ENCODE measurements at regions not wholly inside any gene's neighbourhood (a gene's known extent, or its start where the extent isn't known, plus 50 kb on each side); places are given as distances from the start of the nearest gene placed in this dataset.
"Not testable (repeated sequence)": the region's sequence is repeated elsewhere in the genome, so short reads cannot be mapped to it uniquely, and the experiment has no call there.

GRCh38 chrX:143935601-143936000 is 51.7 kb downstream of the UBE2NL start:
- Mint-ChIP-seq H3K4me1 (no peaks in the 10 kb centered on the region), H3K4me3 (no peak overlapping the region), H3K27me3 (no peaks in the 10 kb centered on the region), H3K9me3 (ENCODE audit: low read depth) (no peaks in the 10 kb centered on the region), H3K27ac (no peak overlapping the region), H3K36me3 (ENCODE audit: low read depth) (no peaks in the 10 kb centered on the region)
- intact Hi-C loops (cut with DNase I, micrococcal nuclease) = no loop called here
- ATAC-seq (no peak), DNase-seq (no peak)
- CTCF ChIA-PET = no interaction called here
- POLR2A ChIA-PET = no interaction called here

GRCh38 chrX:143940119-143940518 is 56.2 kb downstream of the UBE2NL start:
- ChIA-PET POLR2A (no interaction called here), CTCF (no interaction called here)
- intact Hi-C loops (cut with DNase I, micrococcal nuclease) = no loop called here

GRCh38 chrX:143945171-143945570 is 61.3 kb downstream of the UBE2NL start:
- intact Hi-C loops (cut with DNase I, micrococcal nuclease) = no loop called here

More at GRCh38 chrX:143940119-143940518, 56.2 kb downstream of the UBE2NL start:
- H3K27me3 Mint-ChIP-seq = no peaks in the 10 kb centered on the region
- H3K9me3 Mint-ChIP-seq (ENCODE audit: low read depth) = no peaks in the 10 kb centered on the region
- no peak overlapping the region for H3K27ac Mint-ChIP-seq
- DNase-seq (no peak), ATAC-seq (no peak)
- H3K4me3 Mint-ChIP-seq = no peak overlapping the region
- no peaks in the 10 kb centered on the region for H3K4me1 Mint-ChIP-seq
- H3K36me3 Mint-ChIP-seq (ENCODE audit: low read depth) = no peaks in the 10 kb centered on the region

GRCh38 chrX:143964549-143964948 is 80.7 kb downstream of the UBE2NL start:
- Mint-ChIP-seq H3K4me1 (no peaks in the 10 kb centered on the region), H3K4me3 (no peak overlapping the region), H3K27ac (no peak overlapping the region), H3K36me3 (ENCODE audit: low read depth) (no peaks in the 10 kb centered on the region), H3K27me3 (no peaks in the 10 kb centered on the region), H3K9me3 (ENCODE audit: low read depth) (peaks cover 8% of the 10 kb centered on the region)
- no peak for ATAC-seq
- no peak for DNase-seq
- ChIA-PET POLR2A (no interaction called here), CTCF (no interaction called here)
- intact Hi-C loops (cut with DNase I, micrococcal nuclease) = no loop called here

More at GRCh38 chrX:143945171-143945570, 61.3 kb downstream of the UBE2NL start:
- Mint-ChIP-seq H3K36me3 (ENCODE audit: low read depth) (no peaks in the 10 kb centered on the region), H3K9me3 (ENCODE audit: low read depth) (peaks cover 4% of the 10 kb centered on the region), H3K27me3 (no peaks in the 10 kb centered on the region), H3K27ac (no peak overlapping the region), H3K4me1 (no peaks in the 10 kb centered on the region), H3K4me3 (no peak overlapping the region)
- POLR2A ChIA-PET = no interaction called here
- CTCF ChIA-PET = no interaction called here
- no peak for DNase-seq
- no peak for ATAC-seq

GRCh38 chrX:143988356-143988755 is 104.5 kb downstream of the UBE2NL start:
- no peaks in the 10 kb centered on the region for H3K4me1 Mint-ChIP-seq
- no peak overlapping the region for H3K4me3 Mint-ChIP-seq
- no peak for DNase-seq
- H3K27ac Mint-ChIP-seq = no peak overlapping the region
- ChIA-PET POLR2A (no interaction called here), CTCF (no interaction called here)
- ATAC-seq = no peak
- H3K27me3 Mint-ChIP-seq = no peaks in the 10 kb centered on the region
- intact Hi-C loops (cut with DNase I, micrococcal nuclease) = no loop called here
- no peaks in the 10 kb centered on the region for H3K36me3 Mint-ChIP-seq (ENCODE audit: low read depth)
- H3K9me3 Mint-ChIP-seq (ENCODE audit: low read depth) = peaks cover 2% of the 10 kb centered on the region

GRCh38 chrX:143994206-143994605 is 110.3 kb downstream of the UBE2NL start:
- CTCF ChIA-PET = no interaction called here
- Mint-ChIP-seq H3K27me3 (no peaks in the 10 kb centered on the region), H3K36me3 (ENCODE audit: low read depth) (no peaks in the 10 kb centered on the region), H3K4me3 (no peak overlapping the region), H3K4me1 (no peaks in the 10 kb centered on the region), H3K27ac (no peak overlapping the region), H3K9me3 (ENCODE audit: low read depth) (peaks cover 4% of the 10 kb centered on the region)
- intact Hi-C loops (cut with DNase I, micrococcal nuclease) = no loop called here
- DNase-seq = no peak
- POLR2A ChIA-PET = interaction anchor here (0.6 kb wide), 1 partner anchor 38 kb away, joined by 3 read pairs; no protein-coding TSS in a partner anchor
- no peak for ATAC-seq

GRCh38 chrX:143998261-143998660 is 114.4 kb downstream of the UBE2NL start:
- CTCF ChIA-PET = no interaction called here
- no peak for ATAC-seq
- no peaks in the 10 kb centered on the region for H3K4me1 Mint-ChIP-seq
- H3K4me3 Mint-ChIP-seq = no peak overlapping the region
- POLR2A ChIA-PET = no interaction called here
- peaks cover 2% of the 10 kb centered on the region for H3K9me3 Mint-ChIP-seq (ENCODE audit: low read depth)
- H3K36me3 Mint-ChIP-seq (ENCODE audit: low read depth) = no peaks in the 10 kb centered on the region
- DNase-seq = no peak
- intact Hi-C loops (cut with DNase I, micrococcal nuclease) = no loop called here
- no peaks in the 10 kb centered on the region for H3K27me3 Mint-ChIP-seq
- no peak overlapping the region for H3K27ac Mint-ChIP-seq

GRCh38 chrX:144006811-144007210 is 122.9 kb downstream of the UBE2NL start:
- ChIA-PET CTCF (no interaction called here), POLR2A (no interaction called here)
- DNase-seq (no peak), ATAC-seq (no peak)
- intact Hi-C loops (cut with DNase I, micrococcal nuclease) = no loop called here
- H3K9me3 Mint-ChIP-seq (ENCODE audit: low read depth) = peaks cover 8% of the 10 kb centered on the region
- no peak overlapping the region for H3K4me3 Mint-ChIP-seq
- no peaks in the 10 kb centered on the region for H3K36me3 Mint-ChIP-seq (ENCODE audit: low read depth)
- H3K4me1 Mint-ChIP-seq = no peaks in the 10 kb centered on the region
- H3K27me3 Mint-ChIP-seq = no peaks in the 10 kb centered on the region
- no peak overlapping the region for H3K27ac Mint-ChIP-seq

- intact Hi-C loops (cut with DNase I, micrococcal nuclease) = no loop called here
Observed at GRCh38 chrX:144040793-144041192, 156.9 kb downstream of the UBE2NL start.

GRCh38 chrX:144042271-144042670 is 158.4 kb downstream of the UBE2NL start:
- intact Hi-C loops (cut with DNase I, micrococcal nuclease) = no loop called here
- H3K36me3 Mint-ChIP-seq (ENCODE audit: low read depth) = no peaks in the 10 kb centered on the region
- no peak overlapping the region for H3K4me3 Mint-ChIP-seq
- H3K27me3 Mint-ChIP-seq = no peaks in the 10 kb centered on the region
- H3K4me1 Mint-ChIP-seq = no peaks in the 10 kb centered on the region
- DNase-seq (no peak), ATAC-seq (no peak)
- ChIA-PET CTCF (no interaction called here), POLR2A (no interaction called here)
- no peak overlapping the region for H3K27ac Mint-ChIP-seq
- no peaks in the 10 kb centered on the region for H3K9me3 Mint-ChIP-seq (ENCODE audit: low read depth)

More at GRCh38 chrX:144040793-144041192, 156.9 kb downstream of the UBE2NL start:
- H3K9me3 Mint-ChIP-seq (ENCODE audit: low read depth) = no peaks in the 10 kb centered on the region
- ChIA-PET CTCF (no interaction called here), POLR2A (no interaction called here)
- no peak overlapping the region for H3K27ac Mint-ChIP-seq
- no peaks in the 10 kb centered on the region for H3K4me1 Mint-ChIP-seq
- no peak overlapping the region for H3K4me3 Mint-ChIP-seq
- DNase-seq (no peak), ATAC-seq (no peak)
- no peaks in the 10 kb centered on the region for H3K36me3 Mint-ChIP-seq (ENCODE audit: low read depth)
- no peaks in the 10 kb centered on the region for H3K27me3 Mint-ChIP-seq

GRCh38 chrX:144075432-144075831 is 191.6 kb downstream of the UBE2NL start:
- Mint-ChIP-seq H3K27ac (no peak overlapping the region), H3K4me3 (no peak overlapping the region), H3K36me3 (ENCODE audit: low read depth) (no peaks in the 10 kb centered on the region), H3K4me1 (no peaks in the 10 kb centered on the region), H3K27me3 (no peaks in the 10 kb centered on the region), H3K9me3 (ENCODE audit: low read depth) (peaks cover 5% of the 10 kb centered on the region)
- ATAC-seq (no peak), DNase-seq (no peak)
- ChIA-PET CTCF (no interaction called here), POLR2A (no interaction called here)
- intact Hi-C loops (cut with DNase I, micrococcal nuclease) = no loop called here

GRCh38 chrX:144082237-144082636 is 198.4 kb downstream of the UBE2NL start:
- intact Hi-C loops (cut with DNase I, micrococcal nuclease); DNase-seq; H3K9me3 Mint-ChIP-seq (ENCODE audit: low read depth); H3K4me1 Mint-ChIP-seq; H3K4me3 Mint-ChIP-seq; POLR2A ChIA-PET; H3K36me3 Mint-ChIP-seq (ENCODE audit: low read depth); H3K27ac Mint-ChIP-seq; ATAC-seq; H3K27me3 Mint-ChIP-seq; CTCF ChIA-PET: not testable (repeated sequence)

- POLR2A ChIA-PET; CTCF ChIA-PET; H3K27ac Mint-ChIP-seq; intact Hi-C loops (cut with DNase I, micrococcal nuclease); H3K9me3 Mint-ChIP-seq (ENCODE audit: low read depth); H3K36me3 Mint-ChIP-seq (ENCODE audit: low read depth); H3K4me3 Mint-ChIP-seq; DNase-seq; H3K27me3 Mint-ChIP-seq; H3K4me1 Mint-ChIP-seq: not testable (repeated sequence)
- peak; percentile 61 for ATAC-seq
Observed at GRCh38 chrX:144089674-144090073, 205.8 kb downstream of the UBE2NL start.

Measured in activated CD4-positive, alpha-beta T cell treated with anti-CD3 and anti-CD28 coated beads for 36 hours (primary cell).